ENCODE measurements at regions not wholly inside any gene's neighbourhood (a gene's known extent, or its start where the extent isn't known, plus 50 kb on each side); places are given as distances from the start of the nearest gene placed in this dataset.

- TF ChIP-seq, protein P1, sequence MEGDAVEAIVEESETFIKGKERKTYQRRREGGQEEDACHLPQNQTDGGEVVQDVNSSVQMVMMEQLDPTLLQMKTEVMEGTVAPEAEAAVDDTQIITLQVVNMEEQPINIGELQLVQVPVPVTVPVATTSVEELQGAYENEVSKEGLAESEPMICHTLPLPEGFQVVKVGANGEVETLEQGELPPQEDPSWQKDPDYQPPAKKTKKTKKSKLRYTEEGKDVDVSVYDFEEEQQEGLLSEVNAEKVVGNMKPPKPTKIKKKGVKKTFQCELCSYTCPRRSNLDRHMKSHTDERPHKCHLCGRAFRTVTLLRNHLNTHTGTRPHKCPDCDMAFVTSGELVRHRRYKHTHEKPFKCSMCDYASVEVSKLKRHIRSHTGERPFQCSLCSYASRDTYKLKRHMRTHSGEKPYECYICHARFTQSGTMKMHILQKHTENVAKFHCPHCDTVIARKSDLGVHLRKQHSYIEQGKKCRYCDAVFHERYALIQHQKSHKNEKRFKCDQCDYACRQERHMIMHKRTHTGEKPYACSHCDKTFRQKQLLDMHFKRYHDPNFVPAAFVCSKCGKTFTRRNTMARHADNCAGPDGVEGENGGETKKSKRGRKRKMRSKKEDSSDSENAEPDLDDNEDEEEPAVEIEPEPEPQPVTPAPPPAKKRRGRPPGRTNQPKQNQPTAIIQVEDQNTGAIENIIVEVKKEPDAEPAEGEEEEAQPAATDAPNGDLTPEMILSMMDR (IDR thresholded peaks at IDR 0.05) = no peak
- no peak for TF ChIP-seq POLR2A (IDR thresholded peaks at IDR 0.05)
Observed at GRCh38 chr2:157152362-157152761, 105.1 kb upstream of the GALNT5 start.

All from uterus (tissue), 2 donors.